HG02884 (cell line): ENCODE measurements at regions not wholly inside any gene's neighbourhood (a gene's known extent, or its start where the extent isn't known, plus 50 kb on each side); places are given as distances from the start of the nearest gene placed in this dataset.

Experiments
- ATAC-seq: cut with Tn5 transposase; IDR thresholded peaks from one replicate; pipeline ENCODE4 v1.9.1; 2021; ENCODE audit warnings: mild to moderate bottlenecking, moderate library complexity; ENCODE audit not compliant: unreplicated experiment

DNA sequence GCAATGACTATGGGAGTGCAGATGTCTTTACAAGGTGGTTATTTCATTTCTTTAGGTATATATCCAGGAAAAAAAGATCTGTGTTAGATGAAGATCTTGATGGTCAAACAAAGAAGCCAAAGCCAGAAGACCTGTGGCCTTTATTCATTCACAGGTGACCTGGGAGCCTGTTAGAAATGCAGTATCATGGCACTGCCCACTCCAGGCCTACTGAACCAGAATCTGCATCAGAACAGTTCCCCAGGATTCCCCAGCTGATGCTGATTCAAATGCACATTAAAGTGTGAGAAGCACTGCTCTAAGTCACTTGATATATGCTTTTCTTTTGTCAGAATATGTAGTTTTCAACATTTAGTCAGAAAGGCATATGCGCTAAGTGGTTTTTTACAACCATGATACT is 251.1 kb downstream of the IPMK start:
- ATAC-seq: no peak

DNA sequence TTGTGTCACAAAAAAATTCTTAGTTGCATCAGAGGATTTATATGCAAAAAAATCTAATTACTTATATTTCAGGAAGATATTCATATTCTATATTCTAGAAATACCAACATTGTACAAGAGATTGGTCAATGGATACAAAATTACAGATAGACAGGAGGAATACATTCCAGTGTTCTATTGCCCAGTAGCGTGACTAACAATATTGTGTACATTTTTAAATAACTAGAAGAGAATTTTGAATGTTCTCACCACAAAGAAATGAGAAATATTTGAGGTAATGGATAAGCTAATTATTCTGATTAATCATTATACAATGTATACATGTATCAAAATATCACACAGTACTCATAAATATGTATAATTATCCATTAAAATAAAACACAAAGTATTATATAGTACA is 253.3 kb downstream of the IPMK start:
- no peak for ATAC-seq

DNA sequence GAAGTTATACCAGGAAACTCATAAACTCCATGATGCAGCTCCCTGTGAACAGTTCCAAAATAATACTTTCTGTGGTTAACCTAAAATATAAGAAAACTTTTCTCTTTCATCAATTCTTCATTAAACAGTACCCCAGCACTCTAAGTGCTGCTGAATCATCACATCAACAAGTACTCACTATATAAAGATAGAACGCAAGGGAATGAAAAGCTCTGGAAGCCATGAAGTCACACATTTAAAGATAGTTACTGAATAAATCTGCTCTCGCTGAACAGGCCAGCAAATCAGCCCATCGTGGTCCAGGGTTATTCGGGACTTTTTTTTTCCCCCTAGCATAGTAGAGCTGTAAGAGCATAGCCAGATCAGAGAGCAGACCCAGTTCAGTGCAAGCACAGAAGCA is 254.3 kb downstream of the IPMK start:
- ATAC-seq: no peak

DNA sequence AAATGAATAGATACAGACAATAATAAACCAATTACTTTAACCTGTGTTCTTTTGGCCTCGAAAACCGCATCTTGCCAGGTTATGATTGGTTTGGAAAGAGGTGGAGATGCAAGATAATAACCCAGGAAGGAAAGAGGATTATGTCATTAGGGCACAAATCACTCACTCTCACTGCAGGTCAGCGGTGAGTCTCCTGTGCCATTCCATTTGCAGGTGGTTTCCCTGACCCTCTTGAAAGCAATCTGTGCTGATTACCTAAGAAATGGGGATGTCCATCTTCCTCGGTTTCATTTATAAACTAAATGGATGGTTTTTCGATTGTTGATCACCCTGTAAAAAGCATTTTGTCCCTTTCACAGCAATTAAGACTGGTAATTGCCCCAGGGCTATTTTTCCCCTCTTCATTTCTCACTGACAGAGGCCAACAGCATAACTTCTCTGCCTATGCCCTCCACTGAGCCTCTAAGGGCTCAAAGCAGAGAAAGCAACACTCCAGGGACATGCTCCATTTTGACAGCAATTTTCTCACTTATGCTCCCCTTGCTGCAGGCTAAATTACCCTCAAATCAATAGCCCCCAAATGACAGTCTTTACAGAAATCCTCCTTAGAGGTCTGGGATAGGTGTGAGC is 257.5 kb downstream of the IPMK start:
- no peak for ATAC-seq

DNA sequence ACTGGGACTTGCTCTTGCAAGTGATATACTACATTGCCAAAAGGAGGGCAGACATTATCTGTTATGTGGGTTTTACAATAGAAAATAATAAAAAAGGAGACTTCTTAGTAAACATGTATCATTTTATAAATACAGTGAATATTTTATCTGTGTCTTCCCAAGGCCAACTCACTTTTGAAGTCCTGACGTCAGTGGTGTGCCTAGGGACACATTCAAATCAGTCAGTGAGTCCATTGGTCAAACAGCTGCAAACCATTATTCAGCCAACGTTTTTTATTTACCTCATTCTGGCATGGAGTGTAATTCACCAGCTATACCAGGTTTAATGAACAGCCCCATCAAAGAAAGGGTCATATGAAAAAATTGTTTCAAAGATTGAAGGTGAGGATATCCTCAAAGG is 263.7 kb downstream of the IPMK start:
- no peak for ATAC-seq

DNA sequence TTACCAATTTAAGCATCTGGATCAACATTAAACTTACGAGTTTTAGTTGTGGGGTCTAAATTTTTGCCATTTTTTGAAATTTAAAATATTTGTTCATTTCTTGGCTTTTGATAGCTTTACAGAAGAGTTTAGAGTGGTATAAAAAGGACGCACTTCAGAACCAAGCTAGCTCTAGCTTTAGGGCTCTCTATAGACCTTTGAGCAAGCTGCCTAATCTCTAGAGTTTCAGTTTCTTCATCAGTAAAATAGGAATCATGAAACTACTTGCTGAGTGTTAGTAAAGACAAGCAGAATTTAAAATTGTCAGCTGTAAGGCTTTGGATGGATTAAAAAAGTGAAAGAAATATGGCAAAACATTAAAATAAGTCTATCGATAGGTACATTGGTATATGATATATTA is 266.5 kb downstream of the IPMK start:
- ATAC-seq: no peak

DNA sequence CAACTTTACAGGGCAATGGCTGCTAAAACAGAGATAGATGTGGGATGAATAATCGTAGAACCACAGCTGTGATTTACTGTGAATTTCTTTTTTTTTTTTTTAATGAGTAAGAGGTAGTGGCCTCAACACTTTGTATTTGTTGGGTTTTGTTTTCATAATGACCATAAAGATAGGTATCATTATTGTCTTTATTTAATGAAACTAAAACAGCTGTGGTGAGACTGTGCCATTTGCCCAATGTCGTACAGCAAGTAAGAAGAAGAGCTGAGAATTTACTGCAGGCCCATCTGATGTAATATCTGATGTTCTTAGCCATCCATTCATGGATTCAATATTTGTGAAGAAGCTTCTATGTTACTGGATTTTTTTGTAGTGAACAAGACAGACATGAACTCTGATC is 271.2 kb downstream of the IPMK start:
- no peak for ATAC-seq

DNA sequence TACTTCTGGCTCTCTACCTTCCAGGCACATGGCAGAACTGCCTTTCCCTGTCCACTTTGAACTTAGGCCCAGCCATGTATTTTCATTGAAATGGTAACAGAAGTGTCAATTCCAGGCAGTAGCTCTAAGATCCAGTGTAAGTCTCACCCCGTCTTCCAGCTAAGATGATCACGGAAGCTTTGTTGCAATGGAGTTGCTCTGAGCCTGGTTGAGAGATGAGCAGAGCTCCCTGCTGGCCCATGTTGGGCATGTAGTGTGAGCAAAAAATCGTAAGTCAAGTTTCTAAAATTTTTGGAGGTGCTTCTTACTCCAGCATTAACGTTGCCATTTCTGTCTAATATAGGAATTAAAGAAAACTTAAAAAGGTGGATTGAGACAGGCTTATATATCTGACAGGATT is 274.4 kb downstream of the IPMK start:
- ATAC-seq: no peak

DNA sequence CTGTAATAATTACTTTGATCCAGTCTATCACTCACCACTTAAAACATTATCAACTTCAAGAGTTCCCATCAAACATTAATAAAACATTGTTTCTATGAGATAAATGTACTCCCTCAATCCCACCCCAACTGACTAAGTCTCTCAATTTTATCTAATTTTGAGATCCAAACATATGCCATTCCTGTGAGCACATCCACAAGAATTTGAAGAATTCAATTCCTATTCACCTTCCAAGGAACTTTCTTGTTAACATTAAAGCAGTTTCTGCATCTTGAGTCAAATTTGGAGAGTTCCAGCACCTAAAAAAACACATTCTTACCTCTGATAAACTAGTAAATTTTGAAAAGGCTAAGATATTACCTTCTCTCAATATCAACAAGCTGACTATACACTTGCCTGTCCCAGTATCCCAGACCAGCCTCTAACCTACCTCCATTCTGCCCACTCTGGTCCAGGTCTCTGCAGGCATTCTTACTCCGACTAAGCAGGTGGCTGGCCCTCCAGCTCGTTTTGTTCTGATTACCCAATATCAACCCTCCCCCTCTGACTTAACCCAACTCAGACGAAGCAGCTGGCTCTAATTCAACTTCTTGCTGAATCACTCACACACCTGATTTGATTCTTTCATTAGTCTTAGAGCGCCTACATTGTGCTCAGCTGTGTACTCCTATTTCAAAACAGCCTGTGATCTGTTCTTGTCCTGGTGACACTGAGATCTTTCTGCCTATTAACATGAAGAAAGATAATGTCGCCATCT is 275.2 kb downstream of the IPMK start:
- ATAC-seq: no peak

DNA sequence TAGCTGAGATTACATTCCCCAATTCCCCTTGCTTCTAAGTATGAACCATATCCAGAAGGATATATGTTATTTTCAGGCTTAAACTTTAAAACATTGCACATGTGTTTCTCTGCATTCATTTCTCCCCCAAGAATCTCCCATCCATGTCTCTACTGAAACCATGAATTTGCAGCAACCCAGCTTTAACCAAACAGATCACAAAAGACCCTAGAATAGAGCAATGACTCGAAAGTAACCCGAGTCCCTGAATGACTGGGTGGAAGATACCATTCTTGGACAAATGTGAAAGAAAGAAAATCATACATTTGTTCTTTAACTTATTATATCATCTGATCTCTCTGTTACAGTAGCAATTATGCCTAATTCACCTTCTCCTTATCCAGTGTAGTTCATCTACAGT is 278.7 kb downstream of the IPMK start:
- no peak for ATAC-seq

DNA sequence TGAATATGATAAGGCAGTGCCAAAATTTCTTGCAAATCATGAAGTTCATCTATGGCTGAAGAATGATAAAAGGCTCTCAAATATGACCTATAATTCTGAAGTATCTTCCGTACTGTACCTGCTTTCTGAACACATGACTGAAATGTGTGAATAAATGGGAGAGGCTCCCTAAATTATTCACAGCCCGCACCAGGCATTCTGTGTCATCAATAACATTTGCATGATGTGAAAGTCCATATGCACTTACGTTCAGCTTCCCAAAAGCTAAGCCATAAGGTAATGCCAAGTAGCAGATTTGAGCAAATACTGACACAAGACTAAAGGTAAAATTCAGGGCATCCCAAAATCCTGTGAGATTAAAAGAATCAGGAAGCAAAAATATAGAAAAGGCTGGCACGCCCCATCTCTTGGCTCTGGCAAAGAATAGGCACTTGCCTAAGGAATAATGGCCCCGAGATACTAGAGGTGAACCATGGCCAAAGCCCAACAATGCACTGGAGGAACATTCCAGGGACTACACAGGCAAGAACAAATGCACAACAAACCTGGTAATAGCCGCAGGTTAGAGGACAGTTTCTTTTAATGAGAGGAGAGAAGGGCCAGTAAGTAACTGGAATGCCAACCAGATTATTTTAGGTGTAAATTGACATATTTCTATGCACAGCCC is 280.5 kb downstream of the IPMK start:
- ATAC-seq: no peak

DNA sequence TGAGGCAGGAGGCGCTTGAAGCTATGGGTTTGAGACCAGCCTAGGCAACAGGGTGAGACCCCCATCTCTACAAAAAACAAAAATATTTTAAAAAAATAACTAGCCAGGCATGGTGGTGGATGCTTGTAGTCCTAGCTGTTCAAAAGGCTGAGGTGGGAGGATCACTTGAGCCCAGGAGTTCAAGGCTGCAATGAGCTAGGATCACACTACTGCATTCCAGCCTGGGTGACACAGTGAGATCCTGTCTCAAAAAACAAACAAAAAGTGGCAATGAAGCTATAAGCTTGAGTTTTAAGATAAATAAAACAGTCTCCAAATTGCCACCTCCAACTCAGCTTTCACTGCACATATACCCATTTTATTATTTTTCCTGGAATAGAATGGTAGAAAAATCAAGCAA is 281.3 kb downstream of the IPMK start:
- ATAC-seq: no peak

DNA sequence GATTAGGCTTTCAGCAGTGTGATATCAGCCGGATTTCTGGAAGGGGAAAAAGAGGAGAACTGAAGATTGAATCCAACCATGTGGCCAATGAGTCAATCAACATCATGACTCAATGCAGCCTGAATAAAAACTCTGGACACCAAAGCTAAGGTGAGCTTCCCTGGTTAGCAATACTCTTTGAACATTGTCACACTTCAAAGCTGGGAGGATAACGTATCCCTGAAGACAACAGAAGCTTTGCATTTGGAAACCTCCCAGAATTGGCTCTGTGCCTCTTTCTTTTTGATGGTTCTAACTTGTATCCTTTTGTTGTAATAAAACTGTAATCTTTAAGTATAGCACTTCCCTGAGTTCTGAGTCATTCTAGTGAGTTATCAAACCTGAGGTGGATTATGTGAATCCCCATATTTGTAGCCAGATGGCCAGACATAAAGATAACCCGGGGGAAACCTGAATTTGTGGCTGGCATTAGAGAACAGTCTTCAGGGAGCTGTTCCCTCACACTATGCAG is 284.4 kb downstream of the IPMK start:
- no peak for ATAC-seq

DNA sequence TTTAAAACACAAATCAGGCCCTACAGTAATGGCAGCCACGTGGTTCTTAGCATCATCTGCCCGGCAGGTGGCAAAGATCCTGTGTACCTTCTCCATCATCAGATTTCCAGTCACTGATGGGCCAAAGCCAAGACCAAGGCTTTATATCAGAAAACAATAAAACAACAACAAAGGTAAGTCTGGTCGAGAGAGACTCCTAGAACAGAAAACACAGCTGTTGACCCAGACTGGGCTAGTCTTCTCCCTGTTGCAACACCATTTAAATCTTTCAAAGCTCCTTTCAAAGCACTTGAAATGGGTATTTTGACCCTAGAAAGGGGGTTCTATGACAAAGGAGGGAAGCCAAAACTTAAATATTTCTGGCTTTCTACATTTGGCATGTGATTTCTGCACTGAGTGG is 285.6 kb downstream of the IPMK start:
- no peak for ATAC-seq

DNA sequence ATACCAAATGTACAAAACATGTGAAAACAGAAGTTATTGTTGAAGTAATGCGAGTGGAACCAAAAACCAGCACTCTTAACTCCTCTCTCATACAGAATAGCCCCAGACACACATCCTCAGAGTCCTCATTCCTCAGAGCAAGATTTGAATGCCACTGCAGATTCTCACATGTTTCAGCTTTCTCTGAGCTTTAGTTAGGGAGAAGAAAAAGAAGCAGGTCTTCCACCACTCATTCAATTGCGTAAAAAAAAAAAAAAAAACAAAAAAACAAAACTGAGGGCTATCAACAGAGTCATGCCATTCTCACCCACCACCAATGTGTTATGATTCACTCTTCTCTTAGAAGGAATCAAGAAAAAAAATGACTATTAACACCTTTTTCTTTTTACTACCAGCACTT is 287.7 kb downstream of the IPMK start:
- ATAC-seq: no peak

DNA sequence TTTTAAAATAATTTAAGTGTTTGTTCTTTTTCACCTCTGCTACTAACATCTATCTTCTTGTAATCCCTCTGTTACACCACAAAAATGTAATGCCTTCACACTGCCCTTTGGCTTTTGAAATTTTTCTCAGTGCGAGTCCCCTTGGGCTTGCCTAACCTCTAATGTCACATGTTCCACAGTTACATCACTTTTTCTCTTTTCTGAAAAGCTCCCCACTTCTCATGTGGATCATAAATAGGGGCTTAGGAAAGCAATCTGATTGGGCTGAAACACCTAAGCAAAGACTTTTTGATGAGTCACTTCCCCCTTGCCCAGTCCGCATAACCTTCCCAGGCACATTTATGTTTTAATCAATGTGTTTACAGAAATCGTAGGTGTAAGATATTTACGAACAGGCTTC is 288.2 kb downstream of the IPMK start:
- no peak for ATAC-seq

DNA sequence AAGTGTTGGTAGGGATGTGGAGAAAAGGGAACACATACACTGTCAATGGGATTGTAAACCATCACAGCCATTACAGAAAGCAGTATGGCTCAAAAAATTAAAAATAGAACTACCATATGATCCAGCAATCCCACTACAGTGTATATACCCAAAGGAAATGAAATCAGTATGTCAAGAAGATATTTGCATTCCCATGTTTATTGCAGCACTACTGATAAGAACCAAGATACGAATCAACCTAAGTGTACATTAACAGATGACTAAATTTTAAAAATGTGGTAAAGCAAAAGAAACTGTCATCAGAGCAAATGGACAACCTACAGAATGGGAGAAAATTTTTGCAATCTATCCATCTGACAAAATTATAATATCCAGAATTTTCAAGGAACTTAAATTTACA is 290.4 kb downstream of the IPMK start:
- no peak for ATAC-seq

DNA sequence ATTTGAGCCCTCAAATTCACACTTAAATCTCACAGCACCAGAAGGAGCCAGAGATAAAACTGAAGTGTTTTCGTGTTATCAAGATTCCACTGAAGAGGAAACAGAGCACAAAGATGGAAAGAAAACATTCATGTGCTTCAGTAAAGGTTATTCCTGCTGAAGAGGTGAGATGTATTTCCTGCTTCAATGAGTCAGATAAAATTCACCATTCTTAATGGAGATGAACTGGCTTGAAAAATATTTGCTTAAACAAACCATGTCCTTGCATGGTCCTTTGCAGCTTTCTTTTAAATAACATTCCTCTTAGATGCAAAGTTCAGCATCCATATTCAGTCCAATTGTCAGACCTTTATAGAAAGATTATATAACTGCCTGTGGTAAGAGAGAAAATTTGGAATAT is 294.2 kb downstream of the IPMK start:
- no peak for ATAC-seq

DNA sequence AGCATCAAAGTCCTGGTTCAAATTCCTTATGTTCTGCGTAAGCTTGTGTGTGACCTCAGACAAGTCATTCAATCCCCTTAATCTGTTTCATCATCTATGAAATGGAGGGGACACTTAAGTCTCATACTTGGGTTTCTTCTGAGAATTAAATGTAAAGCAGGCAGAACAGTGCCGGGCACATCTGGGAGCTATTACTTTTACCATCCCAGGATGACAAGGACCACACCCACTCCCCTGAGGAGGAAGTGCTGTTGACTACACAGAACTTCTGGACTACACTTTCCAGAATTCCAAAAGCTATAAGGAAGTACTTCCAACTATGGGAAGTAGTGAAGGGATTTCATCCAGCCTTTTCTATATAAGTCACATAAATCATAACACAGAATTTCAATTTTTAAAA is 294.9 kb downstream of the IPMK start:
- no peak for ATAC-seq

DNA sequence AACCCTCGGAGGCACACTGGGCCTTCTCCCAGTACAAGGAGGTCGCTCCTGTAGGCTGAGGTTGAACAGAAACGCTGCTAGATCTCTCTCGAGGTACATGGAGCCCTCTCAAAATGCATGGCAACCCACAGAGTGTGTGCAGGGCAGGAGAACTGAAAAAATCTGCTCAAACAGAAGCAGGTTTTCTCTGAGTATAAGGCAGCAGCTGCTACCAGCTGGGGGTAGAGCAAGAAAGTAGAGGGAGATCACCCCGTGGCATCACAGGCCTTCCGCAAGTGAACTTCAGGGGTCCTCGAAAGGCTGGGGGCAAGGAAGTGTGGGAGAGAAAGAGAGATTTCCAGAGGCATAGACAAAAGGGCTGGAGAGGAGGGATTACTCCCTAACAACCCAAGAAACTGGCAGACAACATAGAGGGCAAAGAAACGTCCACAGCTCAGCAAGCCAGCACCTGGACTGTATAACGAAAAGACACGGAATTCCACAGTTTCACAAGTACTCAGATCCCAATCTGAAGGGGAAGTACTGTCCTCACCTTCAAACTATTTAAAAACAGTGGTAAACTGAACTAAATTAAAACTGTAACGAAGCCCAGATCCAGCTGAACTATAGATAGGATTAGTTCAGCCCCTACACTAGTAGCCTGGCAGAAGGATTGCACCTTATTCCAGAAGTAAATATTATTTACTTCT is 299.2 kb downstream of the IPMK start:
- no peak for ATAC-seq

DNA sequence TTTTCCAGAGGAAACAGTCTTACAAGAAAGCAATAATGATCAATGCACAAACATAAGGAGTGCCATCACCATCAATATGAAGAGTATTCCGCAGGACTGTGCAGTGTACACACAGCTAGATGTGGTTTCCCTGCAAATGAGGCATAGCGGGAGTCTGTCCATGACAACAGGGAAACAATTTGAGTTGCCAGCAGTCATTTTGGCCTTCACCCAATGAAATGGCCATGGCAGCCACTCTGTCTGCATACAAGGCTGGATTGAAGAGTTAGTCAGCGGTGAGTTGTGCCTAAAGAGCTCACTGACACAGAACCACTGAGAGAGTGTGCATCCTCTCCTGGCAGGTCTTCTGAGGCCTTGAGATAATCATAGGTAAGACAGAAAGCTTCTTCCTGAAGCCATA is 303.3 kb downstream of the IPMK start:
- ATAC-seq: no peak

DNA sequence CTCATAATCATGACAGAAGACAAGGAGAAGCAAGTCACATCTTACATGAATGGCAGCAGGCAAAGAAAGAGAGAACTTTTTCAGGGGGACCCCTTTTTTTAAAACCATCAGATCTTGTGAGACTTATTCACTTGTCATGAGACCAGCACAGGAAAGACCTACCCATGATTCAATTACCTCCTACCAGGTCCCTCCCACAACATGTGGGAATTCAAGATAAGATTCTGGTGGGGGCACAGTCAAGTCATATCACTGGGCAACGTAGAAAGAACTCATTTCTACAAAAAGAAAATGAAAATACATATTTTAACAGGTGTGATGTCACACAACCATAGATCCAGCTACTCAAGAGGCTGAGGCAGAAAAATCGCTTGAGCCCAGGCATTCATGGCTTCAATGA is 304.1 kb downstream of the IPMK start:
- no peak for ATAC-seq
